Spleen (tissue), 7 donors: ENCODE measurements at regions not wholly inside any gene's neighbourhood (a gene's known extent, or its start where the extent isn't known, plus 50 kb on each side); places are given as distances from the start of the nearest gene placed in this dataset.

Experiments used
- POLR2A ChIP-seq, 3 donors: fragments of 450-650 bp; IDR thresholded peaks; one replicate each; pipeline ENCODE4 v1.5.1; 2017; ENCODE audit warnings: antibody characterized with exemption in 3 of 3, mild to moderate bottlenecking in 1 of 3
- POLR2AphosphoS5 ChIP-seq, 3 donors: sonication (generic); formaldehyde crosslinking; IDR thresholded peaks; one replicate each; pipeline ENCODE4 v1.5.1; 2017; ENCODE audit warnings: antibody characterized with exemption in 3 of 3
- TF ChIP-seq, protein P1 (sequence below), 11 experiments: fragments of 200-600 bp in 7 of 11; fragments of 450-650 bp in 4 of 11; sonication (generic) in 4 of 11; IDR thresholded peaks in 8 of 11; conservative IDR thresholded peaks in 3 of 11; 1 replicate in 7 of 11; 2 replicates in 4 of 11; pipeline versions ENCODE4 v1.4.0 to v1.8.0; 2016 to 2021; ENCODE audit warnings: antibody characterized with exemption in 11 of 11, inconsistent platforms in 4 of 11, mild to moderate bottlenecking in 1 of 11
- donor health status: DM: no; HTN: no; CAD: no; lungs with moderate emphysema.
- donor health status: DM: no; HTN: no; CAD: no.
- donor health status: DM: no; HTN: no; CAD: no.

DNA sequence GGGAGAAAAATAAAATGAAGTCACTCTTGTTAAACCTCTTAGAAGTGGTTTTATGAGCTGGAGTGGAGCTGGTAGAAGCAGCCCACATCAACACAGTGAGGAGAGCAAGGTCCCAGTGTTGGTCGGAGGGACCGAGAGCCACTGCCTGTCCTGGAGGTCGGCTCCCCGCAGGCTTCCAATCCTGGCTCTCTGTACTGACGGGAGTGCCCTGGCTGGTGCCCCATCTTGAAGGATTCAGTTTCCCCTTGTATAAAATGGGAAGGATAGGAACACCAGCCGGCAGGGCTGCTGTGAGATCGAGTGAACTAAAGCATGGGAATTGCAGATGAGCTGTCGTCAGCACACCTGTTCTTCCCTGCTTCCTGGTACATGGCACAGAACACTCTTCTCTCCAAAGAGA lies 104.3 kb upstream of the ID2 start:
- TF ChIP-seq, protein P1, sequence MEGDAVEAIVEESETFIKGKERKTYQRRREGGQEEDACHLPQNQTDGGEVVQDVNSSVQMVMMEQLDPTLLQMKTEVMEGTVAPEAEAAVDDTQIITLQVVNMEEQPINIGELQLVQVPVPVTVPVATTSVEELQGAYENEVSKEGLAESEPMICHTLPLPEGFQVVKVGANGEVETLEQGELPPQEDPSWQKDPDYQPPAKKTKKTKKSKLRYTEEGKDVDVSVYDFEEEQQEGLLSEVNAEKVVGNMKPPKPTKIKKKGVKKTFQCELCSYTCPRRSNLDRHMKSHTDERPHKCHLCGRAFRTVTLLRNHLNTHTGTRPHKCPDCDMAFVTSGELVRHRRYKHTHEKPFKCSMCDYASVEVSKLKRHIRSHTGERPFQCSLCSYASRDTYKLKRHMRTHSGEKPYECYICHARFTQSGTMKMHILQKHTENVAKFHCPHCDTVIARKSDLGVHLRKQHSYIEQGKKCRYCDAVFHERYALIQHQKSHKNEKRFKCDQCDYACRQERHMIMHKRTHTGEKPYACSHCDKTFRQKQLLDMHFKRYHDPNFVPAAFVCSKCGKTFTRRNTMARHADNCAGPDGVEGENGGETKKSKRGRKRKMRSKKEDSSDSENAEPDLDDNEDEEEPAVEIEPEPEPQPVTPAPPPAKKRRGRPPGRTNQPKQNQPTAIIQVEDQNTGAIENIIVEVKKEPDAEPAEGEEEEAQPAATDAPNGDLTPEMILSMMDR (IDR thresholded peaks at IDR 0.05 in 8 of 11, conservative IDR thresholded peaks at IDR 0.05 in 3 of 11), result no peak
- TF ChIP-seq POLR2A (IDR thresholded peaks at IDR 0.05) (no peak), POLR2AphosphoS5 (IDR thresholded peaks at IDR 0.05) (no peak)
